GM03348 (cell line): ENCODE measurements at regions not wholly inside any gene's neighbourhood (a gene's known extent, or its start where the extent isn't known, plus 50 kb on each side); places are given as distances from the start of the nearest gene placed in this dataset.

Experiments
- DNase-seq: peaks from one replicate; pipeline ENCODE4 v3.0.0; 2012; ENCODE audit warnings: low spot score

DNA sequence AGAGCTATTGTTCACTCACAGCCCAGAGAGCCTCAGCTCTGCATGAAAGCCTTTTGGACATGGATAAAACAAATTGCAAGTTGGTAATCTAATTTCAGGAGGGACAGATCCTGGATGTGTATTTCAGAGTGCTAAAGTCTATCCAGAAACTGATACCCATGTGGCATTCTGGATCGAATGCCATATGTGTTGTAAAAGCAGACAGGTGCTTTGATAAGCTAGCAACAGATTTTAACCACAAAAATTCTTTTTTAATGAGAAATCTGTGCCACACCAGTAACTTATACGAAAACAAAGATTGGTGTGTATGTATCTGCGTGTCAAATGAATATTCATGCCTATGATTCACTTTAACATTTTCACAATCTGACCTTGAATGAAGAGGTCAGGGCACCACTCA is 936.6 kb upstream of the MAP3K7 start:
- no peak for DNase-seq

DNA sequence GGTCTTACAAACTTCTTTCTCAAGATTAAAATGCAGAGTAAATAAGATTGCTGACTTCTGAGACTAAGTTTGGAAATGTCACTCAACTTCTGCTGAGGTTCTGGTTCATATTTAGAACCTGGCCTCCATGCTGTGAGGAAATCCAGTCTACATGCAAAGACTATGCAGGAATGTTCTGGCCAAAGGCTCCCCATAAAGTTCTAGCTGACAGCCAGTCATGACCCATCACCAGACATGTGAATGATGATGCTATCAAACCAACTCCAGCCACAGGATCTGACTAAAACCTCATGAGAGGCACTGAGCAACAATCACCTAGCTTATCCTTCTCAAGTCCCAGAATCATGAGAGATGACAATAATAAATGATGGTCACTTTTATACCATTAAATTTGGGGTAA is 935.1 kb upstream of the MAP3K7 start:
- no peak for DNase-seq

DNA sequence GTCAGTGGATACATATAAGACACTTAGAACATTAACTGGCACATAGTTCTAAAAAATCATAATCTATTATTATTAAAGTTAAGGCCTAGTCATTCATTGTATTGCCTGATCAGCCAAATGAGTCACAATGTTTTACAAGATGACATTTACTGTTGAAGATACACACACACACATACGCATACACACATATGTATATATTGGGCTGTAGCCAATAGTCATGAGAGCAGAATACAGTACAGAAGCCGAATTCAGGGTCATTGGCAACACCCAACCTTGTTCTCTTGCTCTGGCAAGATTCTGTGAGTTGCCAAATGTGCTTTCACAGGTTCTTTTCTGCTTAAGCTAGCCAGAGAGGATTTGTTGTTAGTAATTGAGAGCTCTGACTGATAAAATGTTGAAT is 922.8 kb upstream of the MAP3K7 start:
- no peak for DNase-seq

DNA sequence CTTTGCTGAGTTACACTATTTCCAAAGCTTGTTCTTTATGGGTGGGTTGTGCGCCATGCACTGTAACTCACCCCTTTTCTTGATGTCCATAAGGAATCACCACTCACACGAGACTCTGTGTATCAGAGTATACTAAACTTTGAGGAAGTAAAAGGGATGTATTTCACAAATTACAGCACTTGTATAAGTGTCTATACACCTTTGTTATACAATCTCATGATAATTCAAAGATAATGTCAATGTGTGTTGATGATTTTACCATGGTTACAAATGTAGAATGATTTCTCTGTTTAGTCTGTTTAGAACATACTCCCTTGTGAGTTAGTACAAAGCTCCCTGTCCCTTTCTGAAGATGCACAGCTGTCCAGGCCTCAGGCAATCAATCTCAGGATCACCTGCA is 922.2 kb upstream of the MAP3K7 start:
- no peak for DNase-seq

DNA sequence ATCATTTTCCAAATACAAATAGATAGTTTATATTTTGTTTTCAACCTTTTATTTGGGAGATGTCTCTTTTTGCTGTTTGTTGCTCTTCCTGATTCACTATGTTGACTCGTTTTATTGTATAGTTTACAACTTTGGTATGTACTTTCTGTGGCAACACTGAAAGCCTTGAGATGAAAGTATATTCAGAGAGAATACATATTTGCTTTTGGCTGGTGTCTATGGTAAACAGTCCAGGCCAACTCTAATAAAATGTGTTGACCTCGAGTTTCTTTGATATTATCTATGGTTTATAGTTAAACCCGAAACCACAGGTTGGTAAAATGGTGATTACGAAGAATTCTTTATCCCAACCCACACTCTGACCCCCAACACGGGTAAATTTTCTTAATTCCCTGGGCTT is 919.6 kb upstream of the MAP3K7 start:
- no peak for DNase-seq

DNA sequence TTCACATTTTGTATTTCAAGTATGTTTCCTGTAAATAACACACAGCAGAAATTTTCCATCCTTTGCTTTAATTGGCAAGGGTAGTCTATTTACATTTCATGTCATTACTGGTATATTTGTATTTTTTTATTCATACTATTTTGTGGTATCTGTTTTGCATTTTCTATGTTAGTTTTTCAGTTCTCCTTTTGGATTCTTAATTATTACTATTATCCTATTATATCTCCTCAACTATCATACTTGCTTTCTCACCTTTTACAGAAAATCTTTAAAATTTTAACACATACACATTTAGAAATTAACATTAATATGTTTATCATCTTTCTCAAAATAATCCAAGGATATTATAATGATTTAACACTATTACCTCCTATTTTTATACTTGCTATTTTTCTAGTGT is 918.3 kb upstream of the MAP3K7 start:
- no peak for DNase-seq

DNA sequence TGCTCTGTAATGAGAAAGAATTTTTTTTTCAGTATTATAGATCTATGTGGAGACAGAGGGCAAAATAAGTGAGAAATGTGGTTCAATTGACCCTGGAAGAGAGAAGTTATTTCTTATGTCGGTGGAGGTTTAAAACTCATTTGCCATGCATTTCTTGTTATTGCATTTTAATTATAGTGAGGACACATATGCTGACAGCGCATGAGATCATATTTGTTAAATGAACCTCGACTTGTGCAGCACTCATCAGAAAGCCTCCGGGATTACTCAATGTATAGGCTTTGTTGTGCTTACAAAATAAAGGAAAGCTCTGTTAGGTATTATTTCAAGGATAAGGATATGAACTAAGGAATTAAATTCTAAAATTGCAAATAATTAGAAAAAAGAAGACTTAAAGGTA is 915.1 kb upstream of the MAP3K7 start:
- no peak for DNase-seq

DNA sequence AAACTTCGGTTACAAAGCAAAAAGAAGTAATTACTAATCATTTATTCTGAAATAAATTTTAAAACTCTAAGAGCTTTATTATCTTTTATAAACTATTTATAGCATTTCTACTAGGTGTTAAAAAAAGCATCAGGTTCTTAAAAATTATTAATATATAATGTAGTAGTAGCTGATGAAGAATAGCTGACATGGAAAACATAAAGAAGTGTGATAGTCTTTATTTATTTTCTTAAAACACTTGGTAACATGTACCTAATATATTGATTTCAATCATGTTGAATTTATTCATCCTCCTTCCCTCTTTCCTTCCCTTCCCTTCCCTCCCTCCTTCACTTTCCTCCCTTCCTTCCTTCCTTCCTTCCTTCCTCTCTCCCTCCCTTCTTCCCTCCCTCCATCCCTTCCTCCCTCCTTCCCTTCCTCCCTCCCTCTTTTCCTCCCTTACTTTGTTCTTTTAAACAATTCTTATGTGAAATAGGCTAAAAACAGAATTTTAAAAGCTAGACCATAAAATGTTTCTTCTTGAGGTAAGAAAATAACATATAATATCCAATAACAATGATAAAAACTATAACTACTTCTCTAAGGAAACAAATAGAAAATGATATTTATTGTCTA is 913.9 kb upstream of the MAP3K7 start:
- DNase-seq = no peak

DNA sequence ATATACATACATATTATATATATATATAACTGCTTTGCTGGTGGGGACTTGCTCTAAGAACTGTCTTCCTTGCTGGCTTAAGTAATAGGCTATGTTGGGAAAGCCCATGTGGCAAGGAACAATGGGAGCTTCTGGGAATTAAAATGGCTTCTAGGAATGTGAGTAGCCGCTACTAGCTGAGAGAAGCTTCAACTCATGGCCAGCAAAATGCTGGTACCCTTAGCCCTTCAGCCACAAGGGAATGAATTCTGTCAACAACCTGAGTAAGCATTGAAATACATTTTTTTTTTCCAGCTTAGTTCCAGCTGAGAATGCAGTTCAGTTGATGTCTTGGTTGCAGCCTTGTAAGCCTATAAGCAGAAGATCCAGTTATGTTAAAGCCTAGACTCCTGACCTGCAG is 911.7 kb upstream of the MAP3K7 start:
- DNase-seq = no peak

DNA sequence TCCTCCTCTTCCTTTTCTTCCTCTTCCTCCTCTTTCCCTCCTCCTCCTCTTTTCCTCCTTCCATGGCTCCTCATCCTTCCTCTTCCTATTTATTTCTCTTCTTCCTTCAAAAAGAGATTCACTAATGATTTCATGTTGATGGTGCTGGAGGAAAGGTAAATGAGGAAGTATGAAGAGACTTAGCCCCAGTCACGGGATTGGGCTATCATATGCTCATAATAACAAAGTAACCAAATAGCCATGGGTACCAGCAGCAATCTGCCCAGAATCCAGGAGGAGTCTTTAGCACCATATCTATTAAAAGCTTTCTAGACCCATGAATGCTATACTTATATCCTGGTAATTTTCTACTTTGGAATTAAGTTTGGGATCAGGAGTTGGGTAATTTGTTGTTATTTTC is 910.9 kb upstream of the MAP3K7 start:
- no peak for DNase-seq

DNA sequence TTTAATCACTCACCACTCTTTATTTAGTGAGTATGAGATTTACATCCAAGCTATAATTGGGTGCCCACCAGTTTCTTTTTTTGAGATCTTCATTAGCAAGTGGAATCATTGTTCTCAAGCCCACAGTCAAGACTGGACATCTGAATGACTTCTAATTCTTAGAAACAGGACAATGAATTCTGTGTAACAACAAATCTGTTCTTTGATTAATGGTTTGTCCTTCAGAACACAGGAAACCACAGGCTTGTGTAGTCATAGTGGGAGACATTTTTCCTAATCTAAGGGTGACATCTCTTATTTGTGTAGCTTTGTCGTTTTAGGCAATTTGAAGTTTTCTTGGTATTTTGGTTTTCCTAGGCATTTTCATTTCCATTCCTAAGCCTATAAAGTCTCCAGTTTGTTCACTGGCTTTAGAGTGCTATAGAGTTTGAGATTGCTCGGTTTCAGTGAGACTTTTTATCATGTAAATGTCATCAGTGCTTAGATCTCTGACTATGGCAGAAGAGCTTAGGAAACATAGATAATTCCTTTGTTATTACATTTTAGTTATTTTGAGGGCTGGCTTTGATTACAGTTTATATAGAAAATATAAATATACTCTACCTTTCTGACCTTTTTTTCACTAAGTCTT is 903.9 kb upstream of the MAP3K7 start:
- no peak for DNase-seq

DNA sequence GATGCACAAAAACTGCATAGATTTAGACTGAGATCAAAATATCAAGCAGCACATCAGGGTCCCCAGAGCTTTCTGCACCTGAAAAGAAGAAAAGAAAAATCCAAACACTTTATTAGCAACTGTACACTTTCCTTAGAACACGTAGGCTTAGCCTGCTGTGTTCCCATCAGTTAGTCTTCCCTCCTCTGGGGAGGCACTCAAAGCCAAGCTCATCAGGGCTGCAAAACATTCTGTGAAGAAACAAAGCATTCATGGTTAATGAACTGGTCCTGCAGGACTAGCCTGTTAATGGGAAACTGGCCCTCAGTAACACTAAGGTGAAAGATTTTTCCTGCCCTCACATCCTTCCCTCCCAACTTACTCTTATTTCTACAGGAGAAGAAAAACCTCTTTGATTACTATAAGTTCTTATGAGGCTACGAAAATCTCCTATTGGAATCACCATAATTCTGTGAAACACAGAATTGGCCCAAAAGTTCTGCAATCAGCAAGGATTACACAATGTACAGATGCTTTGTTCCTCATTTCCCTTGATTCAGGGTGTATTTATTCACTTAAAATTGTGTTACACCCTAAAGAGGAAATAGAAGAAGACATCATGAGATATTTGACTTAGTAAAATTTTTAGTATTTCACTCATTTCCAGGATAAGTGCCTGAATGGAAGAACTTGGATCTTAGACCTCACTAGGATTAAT is 901.0 kb upstream of the MAP3K7 start:
- no peak for DNase-seq

DNA sequence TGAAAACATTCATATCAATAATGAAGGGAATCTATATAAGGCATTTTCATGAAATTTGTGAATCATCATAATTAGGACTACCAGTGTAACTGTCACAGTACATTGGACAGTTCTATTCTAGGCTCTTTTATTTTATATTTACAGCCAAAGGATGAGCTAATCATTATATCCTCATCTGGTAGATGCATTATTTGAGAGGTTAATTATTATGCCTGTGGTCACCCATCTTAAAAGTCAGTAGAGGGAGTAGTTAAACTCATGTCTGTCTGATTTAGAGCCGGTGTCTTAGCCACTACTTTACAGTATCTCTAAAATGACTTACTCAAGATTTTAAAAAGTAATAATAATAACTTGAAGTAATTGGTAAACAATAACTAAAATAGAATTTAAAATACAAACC is 899.3 kb upstream of the MAP3K7 start:
- no peak for DNase-seq

DNA sequence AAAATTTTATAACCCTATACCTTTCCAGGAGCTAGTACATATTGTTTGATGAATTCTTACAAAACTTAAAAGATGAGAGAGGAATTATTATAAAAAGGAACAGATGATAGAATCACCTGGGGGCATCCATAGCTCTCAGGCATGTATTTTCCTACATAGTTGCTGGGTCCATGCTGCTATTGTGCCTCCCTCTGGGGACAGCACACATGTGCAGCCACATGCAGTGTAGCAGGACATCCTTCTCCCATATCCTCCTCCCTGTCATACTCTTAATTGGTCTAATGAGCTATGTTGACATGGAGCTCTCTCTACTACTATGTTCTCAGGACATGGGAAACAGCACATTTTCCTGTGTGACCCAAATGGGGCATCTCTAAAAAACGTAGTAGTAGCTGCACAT is 898.2 kb upstream of the MAP3K7 start:
- DNase-seq = no peak

DNA sequence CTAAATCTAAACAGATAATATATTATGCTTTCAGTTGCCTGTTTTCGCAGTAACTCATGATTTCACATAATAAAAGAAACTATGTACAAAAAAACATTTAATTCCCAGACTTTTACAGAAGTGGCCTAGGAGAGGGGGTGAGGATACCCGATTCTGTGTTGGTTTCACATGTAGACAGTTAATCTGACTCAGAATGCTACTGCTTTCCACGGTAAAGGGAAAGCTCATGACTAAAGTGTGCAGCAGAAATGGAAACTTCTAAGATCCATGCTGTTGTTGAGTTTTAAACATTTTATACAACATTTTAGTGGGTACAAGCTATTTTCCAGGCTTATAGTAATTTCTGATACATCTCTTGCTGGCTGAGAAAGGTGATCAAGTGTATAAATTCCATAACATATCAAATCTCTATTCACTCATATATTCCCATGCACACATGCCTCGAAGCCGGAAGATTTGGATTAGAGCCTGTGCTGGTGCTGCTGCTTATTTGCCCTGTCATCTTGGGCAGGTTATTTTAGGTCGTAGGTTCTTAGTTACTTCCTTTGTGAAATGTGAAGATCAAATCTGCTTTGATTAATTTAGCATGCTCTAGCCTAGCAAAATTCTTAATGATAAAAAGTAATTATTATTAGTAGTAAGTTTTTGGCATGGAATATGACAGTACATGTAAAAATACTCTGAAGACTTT is 896.7 kb upstream of the MAP3K7 start:
- no peak for DNase-seq

DNA sequence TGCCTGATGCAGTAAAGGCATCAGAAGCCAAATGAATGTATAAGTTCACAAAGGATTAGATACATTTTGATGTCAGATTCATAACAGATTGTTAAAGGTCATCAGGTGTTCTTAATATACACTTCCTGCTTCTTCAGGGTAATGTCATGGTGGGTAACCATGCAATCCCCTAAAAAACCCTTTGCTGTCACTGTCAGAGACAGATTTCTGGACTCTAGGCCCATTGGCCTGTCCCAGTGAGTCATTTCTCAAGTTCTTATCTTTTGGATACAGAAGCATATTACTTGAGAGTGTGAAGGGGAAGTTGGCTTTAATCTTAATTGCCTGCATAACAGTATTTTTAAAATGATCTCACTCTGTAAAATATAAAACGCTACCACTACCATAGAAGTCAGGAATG is 895.6 kb upstream of the MAP3K7 start:
- no peak for DNase-seq

DNA sequence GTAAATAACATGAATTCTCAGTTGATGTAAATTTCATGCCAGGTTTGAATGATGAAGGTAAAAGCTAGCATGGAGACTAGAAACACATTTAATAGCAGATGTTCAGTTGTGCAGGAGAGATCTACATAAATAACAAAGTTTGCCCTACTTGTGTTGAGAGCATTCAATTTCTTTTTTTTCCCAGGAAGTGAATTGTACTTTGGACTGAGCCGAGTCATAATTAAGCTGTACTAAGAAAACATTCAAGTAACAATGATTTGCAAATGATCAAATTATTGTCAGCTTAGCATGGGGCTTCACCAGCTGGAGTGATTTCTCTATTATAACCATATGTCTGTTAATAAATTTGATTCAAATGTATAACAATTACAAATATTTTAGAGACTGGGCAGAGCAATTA is 893.5 kb upstream of the MAP3K7 start:
- DNase-seq = no peak

DNA sequence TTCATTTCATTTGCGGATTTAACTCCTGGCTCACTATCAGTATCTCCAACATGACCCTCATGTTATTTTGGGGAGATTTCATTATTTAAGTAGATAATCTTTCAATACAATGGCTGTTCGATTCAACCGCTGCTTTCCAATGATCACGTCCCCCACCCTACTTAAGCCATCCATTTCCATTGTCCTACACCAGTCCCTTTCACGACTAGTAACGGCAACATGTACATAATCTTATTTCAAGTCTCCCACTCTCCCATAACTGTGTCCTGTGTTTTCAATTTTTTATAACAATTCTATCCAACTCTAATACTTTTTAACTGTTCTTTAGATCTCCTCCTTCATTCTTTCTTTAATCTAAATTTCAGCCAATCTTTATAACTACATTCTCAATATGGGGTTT is 890.8 kb upstream of the MAP3K7 start:
- DNase-seq = no peak

DNA sequence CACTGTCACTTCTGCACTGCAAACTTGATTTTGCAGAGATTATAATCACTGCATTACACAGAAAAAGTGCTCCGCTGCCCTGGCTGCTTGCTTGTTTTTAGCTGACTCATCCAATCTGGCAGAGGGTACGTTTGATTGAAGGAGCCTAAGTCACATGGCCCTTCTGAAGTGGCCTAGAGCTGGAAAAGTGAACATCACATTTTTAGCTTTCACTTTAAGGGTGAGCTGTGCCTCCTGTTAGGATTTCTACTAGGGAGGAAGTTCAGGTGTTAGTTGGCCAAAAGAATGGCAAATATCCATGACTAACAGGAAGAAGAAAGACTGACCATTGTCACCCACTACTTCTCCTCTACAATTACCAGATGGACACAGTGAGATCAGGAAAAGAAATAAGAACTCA is 889.1 kb upstream of the MAP3K7 start:
- DNase-seq = no peak

DNA sequence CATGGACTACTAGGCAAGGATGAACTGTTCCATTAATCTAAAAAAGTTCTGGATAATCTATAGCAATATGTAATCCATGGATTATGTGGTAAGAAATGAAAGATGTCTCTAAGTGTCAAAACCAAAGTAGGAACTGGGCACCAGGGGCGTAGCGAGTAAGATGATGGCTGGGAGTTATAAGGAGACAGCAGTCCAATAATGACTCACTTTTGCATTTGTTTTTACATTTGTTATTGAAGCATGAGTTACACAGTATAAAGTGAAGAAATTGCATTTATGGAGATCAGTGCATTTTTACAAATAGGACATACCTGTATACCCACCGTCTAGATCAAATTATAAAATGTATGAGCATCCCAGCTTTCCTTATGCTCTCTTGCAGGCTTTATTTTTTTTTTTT is 878.5 kb upstream of the MAP3K7 start:
- DNase-seq = no peak

DNA sequence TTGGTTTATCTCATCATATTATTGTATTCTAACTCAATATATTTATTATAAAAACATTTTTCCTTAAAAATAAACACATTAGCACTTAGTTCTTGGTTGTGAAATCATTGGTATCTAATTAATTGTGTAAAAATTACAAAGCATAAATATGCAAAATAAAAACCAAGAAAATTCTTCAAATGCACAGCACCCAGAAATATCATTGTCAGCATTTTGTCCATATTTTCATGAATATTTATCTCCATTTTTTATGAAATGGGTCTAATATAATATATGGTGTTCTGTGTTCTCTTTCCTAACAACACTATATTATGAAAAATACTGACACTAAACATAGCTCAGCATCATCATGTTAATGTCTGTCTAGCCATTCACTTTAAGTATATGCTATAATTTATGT is 877.8 kb upstream of the MAP3K7 start:
- DNase-seq = no peak

DNA sequence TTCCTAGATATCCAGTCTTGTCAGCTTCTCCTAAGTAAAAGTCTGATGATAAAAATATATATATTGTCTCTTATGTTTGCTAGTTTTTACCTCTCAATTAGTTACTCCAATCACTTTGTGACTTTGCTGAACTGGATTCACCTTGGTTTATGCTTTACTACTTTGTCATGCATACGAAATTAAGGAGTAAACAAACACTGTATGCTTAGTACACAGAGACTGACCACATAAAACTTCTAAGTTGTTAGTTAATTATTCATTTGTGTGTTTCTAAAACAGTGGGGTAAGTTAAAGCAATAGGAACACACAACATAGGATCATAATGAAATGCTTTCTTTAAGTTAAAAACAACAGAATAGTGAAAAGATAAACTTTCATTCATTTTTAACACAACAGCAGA is 877.3 kb upstream of the MAP3K7 start:
- DNase-seq = no peak

DNA sequence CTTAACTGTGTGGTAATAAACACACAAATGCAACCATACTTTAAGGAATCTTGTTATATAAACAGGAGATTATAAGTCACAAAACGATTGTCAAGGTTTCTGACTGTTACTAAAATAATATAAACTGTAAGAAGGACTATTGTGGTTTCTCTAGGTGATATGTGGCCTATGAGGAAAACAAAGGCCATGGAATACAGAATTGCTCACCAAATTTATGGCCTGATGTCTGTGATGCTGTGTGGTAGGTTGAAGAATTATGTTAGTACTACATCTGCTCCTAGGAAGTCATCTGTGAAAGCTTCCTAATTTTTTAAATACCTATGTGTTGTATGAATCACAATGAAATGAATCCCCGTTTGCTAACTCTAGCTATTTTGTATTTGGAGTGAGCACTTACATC is 875.4 kb upstream of the MAP3K7 start:
- DNase-seq = no peak
